Transverse colon (tissue), 4 donors: ENCODE measurements at regions not wholly inside any gene's neighbourhood (a gene's known extent, or its start where the extent isn't known, plus 50 kb on each side); places are given as distances from the start of the nearest gene placed in this dataset.

Experiments
- DNase-seq: peaks from one replicate; pipeline ENCODE4 v3.0.0-alpha.2; 2019
- H3K27ac ChIP-seq, 4 donors: fragments of 200-600 bp; sonication (generic); 2 replicates each; pipeline ENCODE4 v1.5.1; 2016 to 2018; ENCODE audit warnings: inconsistent platforms in 4 of 4
- H3K27me3 ChIP-seq: fragments of 200-600 bp; sonication (generic); 2 replicates; pipeline ENCODE4 v1.5.1; 2017; ENCODE audit warnings: inconsistent platforms
- H3K36me3 ChIP-seq, 4 donors: fragments of 200-600 bp; sonication (generic); 2 replicates each; pipeline ENCODE4 v1.5.1; 2017 to 2019; ENCODE audit warnings: inconsistent platforms in 4 of 4
- H3K4me1 ChIP-seq, 4 donors: fragments of 200-600 bp; sonication (generic); 2 replicates each; pipeline ENCODE4 v1.5.1; 2017 to 2020; ENCODE audit warnings: inconsistent platforms in 4 of 4
- H3K4me3 ChIP-seq, 4 donors: fragments of 200-600 bp; sonication (generic); 1 replicate in 1 of 4; 2 replicates in 3 of 4; pipeline versions ENCODE4 v1.5.1 to v1.6.1; 2017 to 2019; ENCODE audit warnings: inconsistent platforms in 4 of 4
- H3K9me3 ChIP-seq, 2 donors: fragments of 200-600 bp; sonication (generic); 2 replicates each; pipeline ENCODE4 v1.5.1; 2017 to 2019; ENCODE audit warnings: inconsistent platforms in 2 of 2
- CTCF ChIP-seq, 5 experiments: fragments of 200-600 bp in 3 of 5; fragments of 450-650 bp in 2 of 5; sonication (generic) in 3 of 5; IDR thresholded peaks; 1 replicate in 2 of 5; 2 replicates in 3 of 5; pipeline ENCODE4 v1.5.1; 2016 to 2017; ENCODE audit warnings: antibody characterized with exemption in 5 of 5, inconsistent platforms in 3 of 5, mild to moderate bottlenecking in 2 of 5, moderate library complexity in 1 of 5
- EP300 ChIP-seq: sonication (generic); formaldehyde crosslinking; IDR thresholded peaks from one replicate; pipeline ENCODE4 v1.6.1; 2017; ENCODE audit warnings: antibody characterized with exemption, low read depth
- POLR2A ChIP-seq: fragments of 450-650 bp; IDR thresholded peaks from one replicate; pipeline ENCODE4 v1.6.1; 2016; ENCODE audit warnings: antibody characterized with exemption, mild to moderate bottlenecking, moderate library complexity
- POLR2AphosphoS5 ChIP-seq, 3 donors: sonication (generic); formaldehyde crosslinking; IDR thresholded peaks; one replicate each; pipeline ENCODE4 v1.6.1; 2016; ENCODE audit warnings: antibody characterized with exemption in 3 of 3
- WGBS, 2 donors: methylation state at CpG; one replicate each; pipeline ENCODE4 v1.1.5; 2018; ENCODE audit warnings: low coverage in 1 of 2; 5-methylcytosine and 5-hydroxymethylcytosine counted together
- in situ Hi-C, 4 donors: fragments of 200-750 bp; cut with MboI; loops; one replicate each; pipeline versions ENCODE4 v1.15.0 to v1.15.1; 2017; ENCODE audit warnings: low sequenced_read_pairs in 3 of 4, low pct_ligation_motif_present in 1 of 4, low pct_unique_long_range_greater_than_20kb in 1 of 4
- intact Hi-C: fragments of 100-400 bp; cut with DNase I; formaldehyde crosslinking; loops from one replicate; pipeline ENCODE4 v1.15.1; 2023; ENCODE audit warnings: low total_unique reads

GRCh38 chr2:36253086-36253485 lies 102.5 kb upstream of the CRIM1 start:
- intact Hi-C loops: no loop called here
- Histone ChIP-seq H3K27me3 (no peaks in the 10 kb centered on the region), H3K9me3 (no peaks in the 10 kb centered on the region), H3K27ac (no peak overlapping the region), H3K4me1 (no peaks in the 10 kb centered on the region), H3K4me3 (no peak overlapping the region), H3K36me3 (no peaks in the 10 kb centered on the region)
- WGBS, 2 donors: 86% methylated on average over 3 to 5 of the region's 5 CpGs
- in situ Hi-C loops: no loop called here
- no peak for TF ChIP-seq EP300
- no peak for TF ChIP-seq CTCF (IDR thresholded peaks at IDR 0.05)
- no peak for TF ChIP-seq POLR2AphosphoS5 (IDR thresholded peaks at IDR 0.05)
- no peak for TF ChIP-seq POLR2A
- no peak for DNase-seq

DNA sequence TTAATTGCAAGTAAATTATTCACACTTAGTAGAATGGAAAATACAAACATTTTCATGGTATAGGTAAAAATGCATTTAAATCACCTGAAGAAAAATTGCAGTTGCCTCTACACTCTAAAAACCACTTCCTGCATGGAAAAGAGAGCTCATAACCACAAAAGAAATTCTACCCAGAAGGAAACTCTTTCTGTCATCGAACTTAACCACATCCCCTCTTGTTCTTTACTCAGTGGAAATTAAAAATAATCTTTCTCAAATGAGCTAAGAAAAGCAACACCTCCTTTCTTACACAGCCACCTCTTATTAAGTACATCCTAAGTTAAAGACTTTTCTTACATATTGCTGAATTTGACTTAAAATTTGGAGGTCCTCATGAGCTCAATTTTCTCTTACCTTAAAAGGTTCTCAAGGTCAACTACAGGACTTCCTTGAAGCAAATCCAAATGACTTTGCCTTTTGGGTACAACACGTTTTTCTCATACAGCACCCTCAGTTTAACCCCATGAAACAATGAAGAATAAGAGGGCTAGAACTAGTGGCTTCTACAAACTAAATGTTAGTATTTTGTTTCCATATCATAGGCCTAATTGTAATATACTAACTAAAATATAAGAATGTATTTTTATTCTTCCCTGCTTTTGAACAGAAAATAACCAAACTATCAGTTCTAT lies 109.1 kb upstream of the CRIM1 start:
- 38 to 47% methylated on average over 2 of the region's 2 CpGs for WGBS, 2 donors
- intact Hi-C loops (no loop called here), in situ Hi-C loops (no loop called here)
- Histone ChIP-seq H3K4me3 (no peak overlapping the region), H3K9me3 (no peaks in the 10 kb centered on the region), H3K4me1 (no peaks in the 10 kb centered on the region), H3K27me3 (no peaks in the 10 kb centered on the region), H3K27ac (no peak overlapping the region), H3K36me3 (no peaks in the 10 kb centered on the region)
- TF ChIP-seq POLR2AphosphoS5 (IDR thresholded peaks at IDR 0.05): no peak
- TF ChIP-seq POLR2A: no peak
- no peak for TF ChIP-seq EP300
- no peak for TF ChIP-seq CTCF (IDR thresholded peaks at IDR 0.05)
- DNase-seq: no peak

DNA sequence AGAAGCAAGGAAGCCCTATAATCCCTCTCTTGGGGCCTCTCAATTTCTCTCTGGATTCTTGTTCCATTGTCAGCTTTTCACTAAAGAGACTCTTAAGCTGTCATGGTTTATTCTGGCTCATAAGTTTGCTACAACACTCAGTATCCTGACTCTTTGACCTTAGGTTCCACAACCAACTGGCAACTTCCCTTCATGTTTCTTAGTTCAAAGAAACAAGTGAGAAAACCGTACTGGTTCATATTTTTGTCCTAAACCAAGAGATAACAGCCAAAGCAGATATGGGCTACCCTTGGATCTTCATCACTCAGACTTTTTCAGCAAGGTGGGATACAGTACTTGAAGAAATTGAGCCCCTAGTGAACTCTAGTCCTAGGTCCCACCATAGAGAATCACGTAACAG lies 109.9 kb upstream of the CRIM1 start:
- intact Hi-C loops: no loop called here
- in situ Hi-C loops: no loop called here
- no peaks in the 10 kb centered on the region for H3K9me3 ChIP-seq
- H3K4me1 ChIP-seq: no peaks in the 10 kb centered on the region
- H3K27me3 ChIP-seq: no peaks in the 10 kb centered on the region
- no peak overlapping the region for H3K27ac ChIP-seq
- no peak for DNase-seq
- 68 to 74% methylated on average over 2 of the region's 2 CpGs for WGBS, 2 donors
- H3K36me3 ChIP-seq: no peaks in the 10 kb centered on the region
- no peak overlapping the region for H3K4me3 ChIP-seq
- TF ChIP-seq POLR2A: no peak
- TF ChIP-seq CTCF (IDR thresholded peaks at IDR 0.05): no peak
- TF ChIP-seq POLR2AphosphoS5 (IDR thresholded peaks at IDR 0.05): no peak
- TF ChIP-seq EP300: no peak

- Histone ChIP-seq H3K27me3 (no peaks in the 10 kb centered on the region), H3K9me3 (no peaks in the 10 kb centered on the region), H3K4me3 (no peak overlapping the region), H3K27ac (no peak overlapping the region), H3K36me3 (no peaks in the 10 kb centered on the region), H3K4me1 (no peaks in the 10 kb centered on the region)
- DNase-seq: no peak
- no peak for TF ChIP-seq POLR2A
- no peak for TF ChIP-seq EP300
- in situ Hi-C loops: no loop called here
- WGBS, 2 donors: 47 to 52% methylated on average over 6 of the region's 6 CpGs
- intact Hi-C loops: no loop called here
Observed at GRCh38 chr2:36238106-36238505, 117.5 kb upstream of the CRIM1 start.

- Histone ChIP-seq H3K9me3 (no peaks in the 10 kb centered on the region), H3K36me3 (no peaks in the 10 kb centered on the region), H3K4me1 (no peaks in the 10 kb centered on the region), H3K27ac (no peak overlapping the region), H3K27me3 (no peaks in the 10 kb centered on the region), H3K4me3 (no peak overlapping the region)
- no peak for DNase-seq
- in situ Hi-C loops: no loop called here
- no peak for TF ChIP-seq POLR2AphosphoS5 (IDR thresholded peaks at IDR 0.05)
- TF ChIP-seq POLR2A: no peak
- TF ChIP-seq CTCF (IDR thresholded peaks at IDR 0.05): no peak
- no peak for TF ChIP-seq EP300
- intact Hi-C loops: no loop called here
Observed at GRCh38 chr2:36235882-36236281, 119.7 kb upstream of the CRIM1 start.
